ENCODE measurements at regions not wholly inside any gene's neighbourhood (a gene's known extent, or its start where the extent isn't known, plus 50 kb on each side); places are given as distances from the start of the nearest gene placed in this dataset.

- TF ChIP-seq POLR2AphosphoS5 (IDR thresholded peaks at IDR 0.05) (no peak), EP300 (IDR thresholded peaks at IDR 0.05) (no peak), POLR2A (IDR thresholded peaks at IDR 0.05) (no peak)
- TF ChIP-seq, protein P1, sequence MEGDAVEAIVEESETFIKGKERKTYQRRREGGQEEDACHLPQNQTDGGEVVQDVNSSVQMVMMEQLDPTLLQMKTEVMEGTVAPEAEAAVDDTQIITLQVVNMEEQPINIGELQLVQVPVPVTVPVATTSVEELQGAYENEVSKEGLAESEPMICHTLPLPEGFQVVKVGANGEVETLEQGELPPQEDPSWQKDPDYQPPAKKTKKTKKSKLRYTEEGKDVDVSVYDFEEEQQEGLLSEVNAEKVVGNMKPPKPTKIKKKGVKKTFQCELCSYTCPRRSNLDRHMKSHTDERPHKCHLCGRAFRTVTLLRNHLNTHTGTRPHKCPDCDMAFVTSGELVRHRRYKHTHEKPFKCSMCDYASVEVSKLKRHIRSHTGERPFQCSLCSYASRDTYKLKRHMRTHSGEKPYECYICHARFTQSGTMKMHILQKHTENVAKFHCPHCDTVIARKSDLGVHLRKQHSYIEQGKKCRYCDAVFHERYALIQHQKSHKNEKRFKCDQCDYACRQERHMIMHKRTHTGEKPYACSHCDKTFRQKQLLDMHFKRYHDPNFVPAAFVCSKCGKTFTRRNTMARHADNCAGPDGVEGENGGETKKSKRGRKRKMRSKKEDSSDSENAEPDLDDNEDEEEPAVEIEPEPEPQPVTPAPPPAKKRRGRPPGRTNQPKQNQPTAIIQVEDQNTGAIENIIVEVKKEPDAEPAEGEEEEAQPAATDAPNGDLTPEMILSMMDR (IDR thresholded peaks at IDR 0.05) = no peak
These were observed 1235.3 kb downstream of the FSTL5 start for GRCh38 chr4:160928482-160928881.

Measured in sigmoid colon (tissue), 4 donors.